Activated effector memory CD4-positive, alpha-beta T cell treated with Interleukin-2 at 50 U/mL for 16 hours (primary cell): ENCODE measurements at regions not wholly inside any gene's neighbourhood (a gene's known extent, or its start where the extent isn't known, plus 50 kb on each side); places are given as distances from the start of the nearest gene placed in this dataset.
"Not testable (repeated sequence)": the region's sequence is repeated elsewhere in the genome, so short reads cannot be mapped to it uniquely, and the experiment has no call there.

ENCODE experiments used
- DNase-seq: peaks from one replicate; pipeline ENCODE4 v3.0.0-alpha.2; 2020

DNA sequence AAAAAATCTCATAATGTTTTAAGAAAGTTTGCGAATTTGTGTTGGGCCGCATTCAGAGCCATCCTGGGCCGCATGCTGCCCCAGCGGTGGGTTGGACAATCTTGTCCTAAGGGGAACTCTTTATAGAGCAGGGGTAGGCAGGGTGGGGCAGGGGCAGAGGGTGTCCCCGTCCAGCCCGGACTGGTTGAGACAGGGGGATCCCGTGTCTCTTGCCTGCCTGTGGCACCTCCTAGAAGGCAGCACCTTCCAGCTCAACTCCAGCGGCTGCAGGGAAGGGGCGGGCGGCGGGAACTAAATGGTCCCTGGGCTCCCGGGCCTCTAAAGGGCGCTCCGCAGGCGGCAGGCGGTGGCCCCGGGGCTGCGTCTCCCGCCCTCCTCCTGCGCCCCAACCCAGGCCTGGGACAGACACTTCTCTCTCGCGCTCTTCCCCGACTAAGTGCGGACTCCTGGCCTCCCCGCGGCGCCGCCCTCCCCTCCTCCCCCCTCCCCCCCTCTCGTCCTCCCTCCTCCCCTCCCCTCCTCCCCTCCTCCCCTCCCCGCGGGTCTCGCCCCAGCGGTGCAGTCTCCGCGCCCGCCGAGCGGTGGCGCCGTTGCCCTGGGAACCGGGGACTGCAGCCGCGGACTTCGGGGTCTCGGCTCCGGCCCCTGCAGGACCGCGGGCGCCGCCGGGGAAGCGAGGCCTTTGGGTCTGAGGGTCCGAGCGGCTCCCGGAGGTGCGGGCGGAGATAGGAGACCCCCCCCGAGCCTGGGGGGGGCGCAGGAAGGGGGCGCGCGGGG, 132.6 kb downstream of the MRPL36 start:
- DNase-seq = no peak

DNA sequence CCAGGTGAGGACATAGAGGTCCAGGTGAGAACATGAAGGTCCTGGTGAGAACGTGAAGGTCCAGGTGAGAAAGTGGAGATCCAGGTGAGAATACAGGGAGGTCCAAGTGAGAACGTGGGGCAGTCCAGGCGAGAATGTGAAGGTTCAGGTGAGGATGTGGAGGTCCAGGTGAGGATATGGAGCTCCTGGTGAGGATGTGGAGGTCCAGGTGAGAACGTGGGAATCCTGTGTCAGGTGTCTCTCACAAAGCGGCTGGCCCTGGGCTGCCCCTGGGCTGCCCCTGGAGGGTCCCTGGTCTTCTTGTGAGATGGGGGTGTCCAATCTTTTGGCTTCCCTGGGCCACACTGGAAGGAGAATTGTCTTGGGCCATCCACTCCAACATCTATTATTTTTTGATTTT, 133.4 kb downstream of the MRPL36 start:
- DNase-seq = no peak

DNA sequence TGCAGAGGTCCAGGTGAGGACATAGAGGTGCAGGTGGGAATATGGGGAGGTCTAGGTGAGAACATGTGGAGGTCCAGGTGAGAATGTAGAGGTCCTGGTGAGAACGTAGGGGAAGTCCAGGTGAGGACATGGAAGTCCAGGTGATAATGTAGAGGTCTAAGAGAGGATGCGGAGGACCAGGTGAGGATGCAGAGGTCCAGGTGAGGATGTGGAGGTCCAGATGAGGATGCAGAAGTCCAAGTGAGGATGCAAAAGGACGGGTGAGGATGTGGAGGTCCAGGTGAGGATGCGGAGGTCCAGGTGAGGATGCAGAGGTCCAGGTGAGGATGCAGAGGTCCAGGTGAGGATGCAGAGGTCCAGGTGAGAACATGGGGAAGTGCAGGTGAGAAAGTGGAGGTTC, 133.8 kb downstream of the MRPL36 start:
- no peak for DNase-seq

- DNase-seq = no peak
Observed at GRCh38 chr5:1665231-1665630, 134.4 kb downstream of the MRPL36 start.

DNA sequence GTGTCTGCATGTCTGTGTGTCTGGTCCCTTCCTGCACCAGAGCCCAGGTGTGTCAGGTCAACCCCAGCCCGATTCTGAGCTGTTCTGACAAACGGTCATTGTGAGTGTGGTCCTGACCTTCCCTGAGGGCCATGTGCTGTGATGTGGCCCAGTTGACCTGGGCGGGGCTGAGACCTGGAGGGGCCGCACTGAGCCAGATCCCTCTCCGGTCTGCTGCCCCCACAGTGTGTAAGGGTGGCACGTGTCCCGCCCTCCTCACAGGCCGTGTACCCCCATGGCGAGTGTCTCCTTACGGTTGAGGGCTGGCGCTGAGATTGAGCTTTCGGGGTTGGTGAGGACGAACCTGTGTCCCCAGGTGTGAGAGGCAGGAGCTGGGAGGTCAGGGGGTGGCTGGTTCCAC, 136.5 kb downstream of the MRPL36 start:
- DNase-seq = no peak

GRCh38 chr5:1662559-1663085, 137.0 kb downstream of the MRPL36 start:
- DNase-seq = no peak

DNA sequence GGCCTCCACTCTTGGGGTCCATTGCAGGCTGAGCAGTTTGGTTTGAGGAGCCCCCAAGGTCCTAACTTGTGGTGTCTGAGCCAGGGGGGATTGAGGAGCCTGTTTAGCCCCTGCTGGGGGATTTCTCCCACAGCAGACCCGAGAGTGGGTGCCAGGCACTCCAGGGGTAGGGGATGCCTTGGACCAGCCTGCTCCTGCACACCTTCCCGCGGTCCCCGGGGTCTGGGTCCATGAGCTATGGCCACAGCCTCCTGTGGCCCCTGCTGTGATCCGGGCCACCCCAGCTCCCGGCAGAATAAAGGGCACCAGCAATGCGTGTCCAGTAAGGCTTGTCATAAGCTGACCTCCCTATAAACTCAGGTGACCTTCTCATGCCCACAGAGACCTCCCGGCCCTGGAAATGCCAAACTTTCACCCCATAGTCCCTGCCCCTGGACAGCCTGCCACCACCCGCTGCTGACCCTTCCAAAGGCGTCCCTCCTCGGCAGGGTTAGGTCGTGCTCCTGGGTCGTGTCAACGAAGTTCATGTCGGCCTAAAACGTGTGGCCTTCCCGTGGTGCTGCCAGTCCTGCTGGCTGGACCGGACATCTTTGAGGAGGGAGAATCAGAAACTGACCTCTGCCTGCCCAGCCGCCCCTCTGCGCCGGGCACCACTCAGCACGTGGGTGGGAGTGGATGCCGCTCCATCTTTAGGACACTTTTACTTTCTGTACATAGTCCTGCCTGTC, 137.6 kb downstream of the MRPL36 start:
- DNase-seq = no peak

DNA sequence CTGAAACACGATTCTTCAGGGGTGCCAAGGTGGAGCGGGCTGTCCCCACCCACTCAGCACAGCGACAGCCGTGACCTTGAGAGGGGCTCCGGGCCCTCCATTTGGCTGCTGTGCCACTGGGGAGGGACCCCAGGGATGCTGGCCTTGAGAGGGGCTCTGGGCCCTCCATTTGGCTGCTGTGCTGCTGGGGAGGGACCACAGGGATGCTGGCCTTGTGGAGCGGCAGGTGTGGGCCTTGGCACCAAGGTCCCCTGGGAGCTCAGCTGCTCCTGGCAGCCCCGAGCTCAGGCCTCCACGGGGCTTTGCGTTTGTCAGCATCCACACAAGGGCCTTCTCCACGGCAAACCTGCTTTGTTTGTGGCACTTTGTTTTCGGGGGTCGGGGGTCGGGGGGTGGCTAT, 137.6 kb upstream of the LPCAT1 start:
- DNase-seq = no peak

DNA sequence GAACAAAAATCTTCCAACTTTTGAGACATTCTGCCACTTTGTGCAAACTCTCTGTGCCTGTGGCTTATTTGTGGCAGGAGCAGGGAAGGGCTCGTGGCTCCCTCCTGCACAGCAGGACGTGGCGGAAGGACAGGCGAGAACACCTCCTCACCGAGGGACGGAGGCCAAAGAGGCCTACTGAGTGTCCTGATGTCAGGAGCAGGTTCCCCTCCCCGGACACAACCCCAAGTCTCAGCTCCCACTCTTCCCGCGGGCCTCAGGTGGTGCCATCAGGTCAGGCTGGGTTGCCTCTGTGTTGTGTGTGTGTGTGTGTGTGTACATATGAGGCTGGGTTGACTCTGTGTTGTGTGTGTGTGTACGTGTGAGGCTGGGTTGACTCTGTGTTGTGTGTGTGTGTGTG, 136.8 kb upstream of the LPCAT1 start:
- no peak for DNase-seq

DNA sequence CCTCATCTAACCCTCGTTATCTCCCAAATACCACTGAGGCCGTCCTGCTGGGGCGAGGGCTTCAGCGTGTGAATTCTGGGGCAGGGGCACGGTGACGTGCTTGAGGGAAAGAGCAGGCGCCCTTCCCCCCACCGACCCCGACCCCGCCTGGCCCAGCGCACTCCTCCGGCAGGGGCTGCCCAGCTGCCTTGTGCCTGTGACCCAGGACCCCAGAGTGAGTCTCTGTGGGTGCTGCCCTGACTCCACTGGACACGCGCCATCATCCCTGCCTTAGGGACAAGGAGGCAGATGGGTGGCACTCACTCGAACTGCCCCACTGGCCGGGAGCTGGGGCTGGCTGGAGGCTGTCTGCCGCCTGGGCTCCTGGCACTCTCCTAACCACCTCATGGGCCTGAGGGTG, 136.2 kb upstream of the LPCAT1 start:
- no peak for DNase-seq

DNA sequence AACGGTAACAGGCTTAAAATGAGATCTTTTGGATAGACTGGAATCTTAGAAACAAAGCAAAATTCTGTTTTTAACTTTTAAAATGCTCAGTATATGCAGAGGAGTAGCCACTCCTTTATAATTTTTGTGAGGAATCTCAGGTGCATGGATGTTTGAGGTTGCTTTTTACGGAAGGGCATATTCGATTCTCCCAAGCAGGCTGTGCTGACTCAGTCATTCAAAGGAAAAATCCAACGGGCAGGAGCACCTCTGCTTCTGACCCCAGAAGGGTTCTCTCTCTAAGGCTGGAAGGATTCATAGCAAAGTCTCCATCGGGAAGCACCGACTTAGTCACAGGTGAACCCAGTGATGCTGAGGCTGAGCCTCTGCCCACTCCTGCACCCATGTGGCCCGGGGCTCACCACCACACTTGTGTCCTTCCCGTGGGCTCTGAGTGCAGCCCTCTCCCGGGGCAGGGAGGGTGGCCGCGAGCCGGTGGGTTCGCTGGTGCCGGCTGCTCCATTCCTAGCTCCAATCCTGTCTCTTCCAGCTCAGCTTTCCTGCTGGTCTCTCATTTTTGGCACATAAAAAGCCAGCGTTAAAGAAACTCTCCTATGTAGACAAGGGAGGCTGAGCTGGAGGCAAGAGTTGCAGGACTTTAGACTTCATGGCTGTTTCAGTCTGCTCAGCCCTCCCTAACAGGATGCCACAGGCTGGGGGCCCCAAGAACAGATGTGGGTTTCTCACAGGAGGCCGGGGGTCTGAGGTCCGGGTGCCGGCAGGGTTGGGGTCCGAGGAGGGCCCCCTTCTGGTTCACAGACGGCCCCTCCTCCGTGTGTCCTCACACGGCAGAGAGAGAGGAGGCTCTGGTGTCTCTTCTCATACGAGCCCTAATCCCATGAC, 135.6 kb upstream of the LPCAT1 start:
- DNase-seq = no peak

DNA sequence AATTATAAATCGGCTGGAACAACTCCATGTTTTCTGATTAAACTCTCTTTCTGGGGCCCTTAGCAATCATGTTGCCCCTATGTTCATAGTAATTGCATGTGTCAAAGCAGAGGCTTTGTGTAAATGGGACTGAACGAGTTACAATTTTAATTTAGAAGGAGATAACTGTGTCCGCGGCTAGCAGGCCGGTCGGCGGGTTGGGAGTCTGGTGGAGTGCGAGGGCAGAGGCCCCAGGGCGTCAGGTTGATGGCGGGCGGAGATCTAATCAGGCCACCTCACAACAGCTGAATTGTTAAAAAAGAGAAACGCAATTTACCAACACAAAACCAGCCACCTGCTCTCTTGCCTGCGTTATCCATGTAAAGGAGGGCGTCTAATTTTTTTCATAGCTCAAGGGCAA, 134.9 kb upstream of the LPCAT1 start:
- DNase-seq = no peak

- no peak for DNase-seq
Observed at GRCh38 chr5:1657161-1657741, 133.5 kb upstream of the LPCAT1 start.

DNA sequence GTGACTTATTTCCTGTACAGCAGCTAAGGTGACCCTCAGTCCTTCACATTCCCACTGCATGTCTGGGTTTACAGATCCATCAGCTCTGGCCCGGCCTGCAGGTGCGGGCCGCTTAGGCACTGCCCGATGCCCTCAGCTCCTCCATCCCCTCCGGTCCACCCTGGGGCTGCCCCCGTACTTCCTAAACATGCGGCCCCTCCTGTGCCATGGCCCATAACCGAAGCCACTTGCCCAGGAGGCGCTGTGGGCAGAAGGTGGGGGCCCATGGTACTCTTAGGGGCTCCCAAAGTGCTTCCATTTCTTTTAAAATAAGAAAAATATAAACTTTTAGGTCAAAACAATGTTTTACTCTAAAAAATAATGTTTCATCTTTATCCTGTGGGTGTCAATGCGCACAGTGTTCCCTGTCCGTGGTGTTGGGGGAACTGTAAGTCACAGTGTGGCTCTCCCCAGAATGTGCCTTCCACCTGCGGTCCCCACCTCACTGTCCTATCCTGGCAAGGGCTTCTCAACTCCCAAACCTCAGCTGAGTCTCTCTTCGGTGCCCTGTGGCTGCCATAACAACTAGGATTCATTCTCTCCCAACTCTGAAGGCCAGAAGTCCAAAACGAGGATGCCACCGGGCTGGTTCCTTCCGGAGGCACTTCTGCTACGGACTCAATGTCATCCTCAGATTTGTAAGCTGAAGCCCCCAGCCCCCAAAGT, 132.7 kb upstream of the LPCAT1 start:
- no peak for DNase-seq

DNA sequence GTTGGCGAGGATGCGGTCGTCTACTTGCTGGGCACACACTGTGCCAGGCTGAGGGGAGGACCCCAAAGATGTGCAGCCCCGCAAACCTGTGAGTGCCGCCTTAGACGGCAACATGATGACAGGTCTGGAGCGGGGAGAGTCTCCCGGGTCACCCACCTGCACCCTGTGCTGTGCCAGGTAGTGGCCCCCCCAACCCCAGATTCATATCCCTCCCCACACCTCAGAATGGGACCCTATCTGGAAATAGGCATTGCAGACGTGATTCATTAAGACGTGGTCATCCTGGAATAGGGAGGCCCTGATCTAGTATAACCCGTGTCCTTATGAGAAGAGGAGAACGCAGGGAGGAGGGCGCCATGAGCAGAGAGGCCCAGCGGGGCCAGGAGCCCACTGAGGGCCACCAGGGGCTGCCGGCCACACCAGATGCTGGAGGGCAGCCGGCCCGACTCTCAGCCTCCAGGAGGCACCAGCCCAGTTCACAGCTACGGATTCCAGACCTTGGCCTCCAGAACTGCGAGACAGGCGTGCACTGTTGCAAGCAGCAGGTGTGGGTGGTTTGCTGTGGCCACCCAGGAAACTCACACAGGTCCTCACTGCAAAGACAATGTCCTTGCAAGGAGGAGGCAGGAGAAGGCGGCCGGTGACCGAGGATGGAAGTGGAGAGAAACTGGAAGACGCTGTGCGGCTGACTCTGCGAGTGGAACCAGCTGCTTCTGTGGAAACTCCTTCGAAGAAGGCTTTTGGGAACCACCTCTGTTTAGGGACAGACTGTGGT, 131.9 kb upstream of the LPCAT1 start:
- no peak for DNase-seq

DNA sequence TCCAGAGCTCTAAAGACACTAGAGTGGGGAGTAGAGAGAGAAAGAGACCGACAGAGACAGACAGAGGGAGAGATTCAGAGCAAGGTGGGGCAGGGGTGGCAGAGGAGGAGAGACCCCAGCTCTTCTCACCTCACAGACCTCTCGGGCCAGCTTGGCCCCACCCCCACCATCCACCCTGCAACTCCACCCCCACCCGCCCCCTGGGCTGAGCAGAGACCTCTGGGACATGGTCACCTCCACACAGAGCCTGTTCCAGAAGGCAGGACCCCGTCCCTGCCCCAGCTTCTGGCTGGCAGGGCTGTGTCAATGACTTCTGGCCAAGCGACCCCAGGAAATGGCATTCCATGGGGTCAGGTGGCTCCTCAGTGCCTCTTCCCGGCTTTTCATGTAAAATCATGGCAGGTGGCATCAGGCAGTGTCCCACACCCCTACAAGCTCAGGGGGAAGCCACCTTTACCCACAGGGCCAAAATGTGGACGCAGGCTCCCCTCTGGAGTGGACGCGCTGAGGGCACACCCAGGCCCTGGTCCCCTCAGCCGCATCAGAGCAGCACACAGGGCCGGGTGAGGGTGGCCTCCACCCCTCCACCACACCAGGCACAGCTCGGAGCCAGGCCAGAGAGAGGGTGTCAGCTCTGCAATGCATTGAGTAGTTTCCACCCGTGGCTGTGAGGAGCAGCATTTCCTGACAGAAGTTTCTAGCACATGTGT, 131.2 kb upstream of the LPCAT1 start:
- no peak for DNase-seq

DNA sequence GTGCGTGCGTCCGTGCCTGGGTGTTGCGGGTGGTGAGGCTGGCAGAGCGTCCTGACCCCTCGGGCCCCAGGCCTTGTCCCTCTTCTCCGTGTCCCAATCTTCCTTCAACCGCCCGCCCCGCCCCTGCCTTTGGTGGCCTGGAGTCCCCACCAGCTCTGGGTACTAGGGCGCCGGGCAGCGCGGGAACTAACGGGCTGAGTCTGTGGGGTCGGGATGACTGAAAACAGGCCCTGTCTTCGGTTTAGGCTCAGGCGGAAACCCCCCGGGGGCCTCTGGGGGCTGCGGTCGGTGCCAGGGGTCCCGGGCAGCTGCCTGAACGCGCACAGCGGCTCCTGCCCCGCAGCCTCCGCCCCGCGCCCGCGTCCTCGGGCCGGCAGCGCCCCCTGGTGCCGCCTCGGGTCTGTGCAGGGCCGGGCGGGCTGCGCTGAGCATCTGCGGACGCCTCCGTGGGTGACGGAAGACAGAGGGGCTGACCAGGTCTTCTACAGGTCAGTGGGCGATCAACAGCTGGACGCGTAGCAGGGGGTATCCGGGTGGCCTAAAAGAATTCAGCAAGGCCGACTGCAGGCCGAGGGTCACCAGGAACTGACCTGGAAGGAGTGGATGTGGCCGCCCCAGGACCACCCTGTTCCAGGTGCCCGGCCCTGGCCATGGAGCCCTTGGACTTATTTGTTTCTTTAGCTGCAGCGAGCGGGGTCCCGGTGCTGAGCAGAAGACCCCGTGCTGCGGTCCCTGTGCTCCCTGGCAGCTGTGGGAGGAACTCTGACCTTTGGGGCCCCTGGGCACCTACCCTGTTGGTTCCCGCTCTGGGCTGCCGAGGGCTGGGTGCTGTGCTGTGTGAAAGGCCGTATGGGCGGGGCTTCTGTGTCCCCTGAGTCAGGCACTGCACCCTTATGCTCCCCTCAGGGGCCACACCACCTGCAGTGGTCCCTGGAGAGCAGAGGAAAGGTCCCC, 130.2 kb upstream of the LPCAT1 start:
- not testable (repeated sequence) for DNase-seq

- DNase-seq = no peak
Observed at GRCh38 chr5:1652873-1653697, 129.3 kb upstream of the LPCAT1 start.
